Neural progenitor cell (in vitro differentiated cells): ENCODE measurements at regions not wholly inside any gene's neighbourhood (a gene's known extent, or its start where the extent isn't known, plus 50 kb on each side); places are given as distances from the start of the nearest gene placed in this dataset.

Experiments
- DNase-seq: peaks from one replicate; pipeline ENCODE4 v3.0.0-alpha.2; 2016; ENCODE audit warnings: low spot score
- H2AFZ ChIP-seq: fragments of 200-600 bp; sonication (generic); replicated peaks from 2 replicates; pipeline ENCODE4 v1.6.1; 2016; ENCODE audit warnings: antibody characterized with exemption
- H3F3A ChIP-seq: fragments of 200-600 bp; sonication (generic); 2 replicates; pipeline ENCODE4 v1.6.1; 2016; ENCODE audit warnings: antibody characterized with exemption, low read depth
- H3K27ac ChIP-seq: fragments of 200-600 bp; sonication (generic); 2 replicates; pipeline ENCODE4 v1.5.1; 2016; ENCODE audit warnings: mild to moderate bottlenecking
- H3K27me3 ChIP-seq: fragments of 200-600 bp; sonication (generic); 2 replicates; pipeline ENCODE4 v1.6.1; 2016; ENCODE audit warnings: mild to moderate bottlenecking, moderate library complexity
- H3K36me3 ChIP-seq: fragments of 200-600 bp; sonication (generic); 2 replicates; pipeline ENCODE4 v1.5.1; 2016
- H3K4me1 ChIP-seq: fragments of 200-600 bp; sonication (generic); 2 replicates; pipeline ENCODE4 v1.6.1; 2016; ENCODE audit warnings: mixed run types
- H3K4me2 ChIP-seq: fragments of 200-600 bp; sonication (generic); 2 replicates; pipeline ENCODE4 v1.6.1; 2016
- H3K4me3 ChIP-seq: fragments of 200-600 bp; sonication (generic); 2 replicates; pipeline ENCODE4 v1.5.1; 2016
- H3K79me2 ChIP-seq: fragments of 200-600 bp; sonication (generic); 2 replicates; pipeline ENCODE4 v1.6.1; 2016; ENCODE audit warnings: low read depth
- H3K9ac ChIP-seq: fragments of 200-600 bp; sonication (generic); 2 replicates; pipeline ENCODE4 v1.6.1; 2016
- H3K9me3 ChIP-seq: fragments of 200-600 bp; sonication (generic); 2 replicates; pipeline ENCODE4 v1.5.1; 2016; ENCODE audit warnings: low read depth
- H4K20me1 ChIP-seq: fragments of 200-600 bp; sonication (generic); 2 replicates; pipeline ENCODE4 v1.6.1; 2016; ENCODE audit warnings: low read depth
- H3K27ac Mint-ChIP-seq: 3 replicates; pipeline ENCODE4 v1.8.0; 2021; ENCODE audit warnings: mixed read lengths
- H3K27me3 Mint-ChIP-seq: 2 replicates; pipeline ENCODE4 v1.8.0; 2022; ENCODE audit warnings: low read depth, mild to moderate bottlenecking, inconsistent platforms, moderate library complexity, mixed read lengths; ENCODE audit not compliant: insufficient read depth
- H3K36me3 Mint-ChIP-seq: 3 replicates; pipeline ENCODE4 v1.8.0; 2021; ENCODE audit warnings: mixed read lengths
- H3K4me1 Mint-ChIP-seq: 3 replicates; pipeline ENCODE4 v1.8.0; 2021; ENCODE audit warnings: mixed read lengths
- H3K4me3 Mint-ChIP-seq: 3 replicates; pipeline ENCODE4 v1.8.0; 2021; ENCODE audit warnings: mild to moderate bottlenecking, moderate library complexity, mixed read lengths
- H3K9me3 Mint-ChIP-seq: 3 replicates; pipeline ENCODE4 v1.8.0; 2020; ENCODE audit warnings: mixed read lengths
- CTCF ChIP-seq: fragments of 200-600 bp; sonication (generic); IDR thresholded peaks from 2 replicates; pipeline ENCODE4 v1.5.1; 2017; ENCODE audit warnings: antibody characterized with exemption, mild to moderate bottlenecking
- EZH2 ChIP-seq: fragments of 200-600 bp; sonication (generic); IDR thresholded peaks from 2 replicates; pipeline ENCODE4 v1.6.1; 2017; ENCODE audit warnings: antibody characterized with exemption, mild to moderate bottlenecking, moderate library complexity
- EZH2phosphoT487 ChIP-seq: fragments of 200-600 bp; sonication (generic); IDR thresholded peaks from 2 replicates; pipeline ENCODE4 v1.6.1; 2017; ENCODE audit warnings: antibody characterized with exemption

GRCh38 chr7:20466543-20467021 lies 135.9 kb downstream of the ITGB8 start:
- no peak for DNase-seq
- no peaks in the 10 kb centered on the region for H4K20me1 ChIP-seq
- Mint-ChIP-seq H3K4me1 (no peaks in the 10 kb centered on the region), H3K27ac (no peak overlapping the region), H3K36me3 (no peaks in the 10 kb centered on the region), H3K9me3 (no peaks in the 10 kb centered on the region), H3K27me3 (peaks cover 2% of the 10 kb centered on the region), H3K4me3 (no peak overlapping the region)
- H3F3A ChIP-seq, result no peaks in the 10 kb centered on the region
- H2AFZ ChIP-seq, result no peak overlapping the region
- no peak overlapping the region for H3K4me3 ChIP-seq
- H3K9ac ChIP-seq, result no peak overlapping the region
- H3K27ac ChIP-seq, result no peak overlapping the region
- H3K27me3 ChIP-seq, result no peaks in the 10 kb centered on the region
- TF ChIP-seq CTCF, result no peak
- TF ChIP-seq EZH2phosphoT487, result no peak
- no peak for TF ChIP-seq EZH2
- H3K36me3 ChIP-seq, result no peaks in the 10 kb centered on the region
- no peak overlapping the region for H3K4me2 ChIP-seq
- H3K4me1 ChIP-seq, result no peaks in the 10 kb centered on the region
- H3K9me3 ChIP-seq, result no peaks in the 10 kb centered on the region
- H3K79me2 ChIP-seq, result no peaks in the 10 kb centered on the region

- H3F3A ChIP-seq, result no peaks in the 10 kb centered on the region
- DNase-seq, result no peak
- Mint-ChIP-seq H3K36me3 (no peaks in the 10 kb centered on the region), H3K4me1 (no peaks in the 10 kb centered on the region), H3K4me3 (no peak overlapping the region), H3K27ac (no peak overlapping the region), H3K27me3 (no peaks in the 10 kb centered on the region), H3K9me3 (no peaks in the 10 kb centered on the region)
- no peak overlapping the region for H2AFZ ChIP-seq
- TF ChIP-seq EZH2phosphoT487 (no peak), EZH2 (no peak), CTCF (no peak)
- no peak overlapping the region for H3K4me3 ChIP-seq
- no peak overlapping the region for H3K27ac ChIP-seq
- no peaks in the 10 kb centered on the region for H3K27me3 ChIP-seq
- no peaks in the 10 kb centered on the region for H3K79me2 ChIP-seq
- no peak overlapping the region for H3K4me2 ChIP-seq
- H3K4me1 ChIP-seq, result no peaks in the 10 kb centered on the region
- H4K20me1 ChIP-seq, result no peaks in the 10 kb centered on the region
- no peaks in the 10 kb centered on the region for H3K9me3 ChIP-seq
- H3K9ac ChIP-seq, result no peak overlapping the region
- no peaks in the 10 kb centered on the region for H3K36me3 ChIP-seq
These were observed 139.4 kb downstream of the ITGB8 start for GRCh38 chr7:20470082-20470481.

GRCh38 chr7:20470726-20471125 lies 140.0 kb downstream of the ITGB8 start:
- no peak for TF ChIP-seq EZH2phosphoT487
- TF ChIP-seq EZH2, result no peak
- TF ChIP-seq CTCF, result no peak
- Mint-ChIP-seq H3K27me3 (no peaks in the 10 kb centered on the region), H3K4me3 (no peak overlapping the region), H3K4me1 (no peaks in the 10 kb centered on the region), H3K36me3 (no peaks in the 10 kb centered on the region), H3K9me3 (no peaks in the 10 kb centered on the region), H3K27ac (no peak overlapping the region)
- Histone ChIP-seq H2AFZ (no peak overlapping the region), H3K9me3 (no peaks in the 10 kb centered on the region), H3F3A (no peaks in the 10 kb centered on the region), H4K20me1 (no peaks in the 10 kb centered on the region), H3K9ac (no peak overlapping the region), H3K27me3 (no peaks in the 10 kb centered on the region), H3K36me3 (no peaks in the 10 kb centered on the region), H3K4me2 (no peak overlapping the region), H3K4me1 (peaks cover under 1% of the 10 kb centered on the region), H3K4me3 (no peak overlapping the region), H3K27ac (no peak overlapping the region), H3K79me2 (no peaks in the 10 kb centered on the region)
- DNase-seq, result no peak
